Tibial nerve (tissue), 4 donors: ENCODE measurements at regions not wholly inside any gene's neighbourhood (a gene's known extent, or its start where the extent isn't known, plus 50 kb on each side); places are given as distances from the start of the nearest gene placed in this dataset.

Source experiments
- DNase-seq, 2 donors: peaks; one replicate each; pipeline ENCODE4 v3.0.0-alpha.2; 2019; ENCODE audit warnings: low spot score in 2 of 2
- H3K27ac ChIP-seq, 4 donors: fragments of 200-600 bp; sonication (generic) in 3 of 4; one replicate each; pipeline ENCODE4 v1.5.1; 2017 to 2019; ENCODE audit warnings: mild to moderate bottlenecking in 1 of 4
- H3K27me3 ChIP-seq, 2 donors: fragments of 200-600 bp; sonication (generic) in 1 of 2; one replicate each; pipeline versions ENCODE4 v1.5.1 to v1.6.0; 2017 to 2019
- H3K36me3 ChIP-seq, 3 donors: fragments of 200-600 bp; sonication (generic); one replicate each; pipeline ENCODE4 v1.5.1; 2018 to 2019
- H3K4me1 ChIP-seq, 4 donors: fragments of 200-600 bp; sonication (generic) in 3 of 4; one replicate each; pipeline ENCODE4 v1.5.1; 2017 to 2019
- H3K4me3 ChIP-seq, 4 donors: fragments of 200-600 bp; sonication (generic) in 3 of 4; one replicate each; pipeline ENCODE4 v1.5.1; 2017 to 2019; ENCODE audit warnings: mild to moderate bottlenecking in 1 of 4, moderate library complexity in 1 of 4
- H3K9me3 ChIP-seq, 4 donors: fragments of 200-600 bp; sonication (generic) in 3 of 4; one replicate each; pipeline ENCODE4 v1.5.1; 2017 to 2019
- CTCF ChIP-seq, 5 experiments: fragments of 200-600 bp in 3 of 5; fragments of 450-650 bp in 2 of 5; sonication (generic) in 3 of 5; IDR thresholded peaks; one replicate each; pipeline ENCODE4 v1.5.1; 2016 to 2019; ENCODE audit warnings: antibody characterized with exemption in 5 of 5, mild to moderate bottlenecking in 3 of 5, moderate library complexity in 2 of 5
- EP300 ChIP-seq, 2 donors: sonication (generic); formaldehyde crosslinking; IDR thresholded peaks; one replicate each; pipeline ENCODE4 v1.6.1; 2017; ENCODE audit warnings: antibody characterized with exemption in 2 of 2, mild to moderate bottlenecking in 1 of 2
- POLR2A ChIP-seq, 2 donors: fragments of 450-650 bp; IDR thresholded peaks; one replicate each; pipeline ENCODE4 v1.6.1; 2017; ENCODE audit warnings: antibody characterized with exemption in 2 of 2, mild to moderate bottlenecking in 2 of 2, moderate library complexity in 2 of 2
- WGBS, 2 donors: methylation state at CpG; one replicate each; pipeline ENCODE4 v1.1.5; 2018; 5-methylcytosine and 5-hydroxymethylcytosine counted together

- no peak for DNase-seq
- no peaks in the 10 kb centered on the region for H3K9me3 ChIP-seq
- peak overlapping the region in 2 of 4 donors; percentile 32 to 60 for H3K27ac ChIP-seq
- H3K27me3 ChIP-seq, result no peaks in the 10 kb centered on the region
- H3K4me3 ChIP-seq, result no peak overlapping the region
- peaks cover 0 to 27% (median 2%) of the 10 kb centered on the region in 4 donors for H3K4me1 ChIP-seq
- no peak for TF ChIP-seq CTCF (IDR thresholded peaks at IDR 0.05)
- TF ChIP-seq POLR2A (IDR thresholded peaks at IDR 0.05), result no peak
- no peak for TF ChIP-seq EP300 (IDR thresholded peaks at IDR 0.05)
- no peaks in the 10 kb centered on the region for H3K36me3 ChIP-seq
- 30 to 40% methylated on average over 4 to 5 of the region's 5 CpGs for WGBS, 2 donors
Observed at GRCh38 chr5:17000291-17000939, 64.3 kb upstream of the MYO10 start.

GRCh38 chr5:17001428-17001827, 65.3 kb upstream of the MYO10 start:
- Histone ChIP-seq H3K36me3 (no peaks in the 10 kb centered on the region), H3K4me1 (peaks cover 0 to 28% (median 2%) of the 10 kb centered on the region in 4 donors), H3K4me3 (no peak overlapping the region), H3K9me3 (no peaks in the 10 kb centered on the region), H3K27me3 (no peaks in the 10 kb centered on the region), H3K27ac (no peak overlapping the region)
- TF ChIP-seq POLR2A (IDR thresholded peaks at IDR 0.05) (no peak), CTCF (IDR thresholded peaks at IDR 0.05) (no peak), EP300 (IDR thresholded peaks at IDR 0.05) (no peak)
- DNase-seq, result no peak
- 82 to 85% methylated on average over 3 of the region's 3 CpGs for WGBS, 2 donors

GRCh38 chr5:17004441-17005106, 68.5 kb upstream of the MYO10 start:
- H3K27ac ChIP-seq, result peak overlapping the region in 1 of 4 donors; percentile 76
- H3K9me3 ChIP-seq, result no peaks in the 10 kb centered on the region
- H3K36me3 ChIP-seq, result no peaks in the 10 kb centered on the region
- 27 to 40% methylated on average over 13 of the region's 13 CpGs for WGBS, 2 donors
- H3K4me3 ChIP-seq, result peak overlapping the region in 1 of 4 donors; percentile 5
- TF ChIP-seq CTCF (IDR thresholded peaks at IDR 0.05) (no peak), POLR2A (IDR thresholded peaks at IDR 0.05) (no peak), EP300 (IDR thresholded peaks at IDR 0.05) (no peak)
- no peak for DNase-seq
- no peaks in the 10 kb centered on the region for H3K27me3 ChIP-seq
- H3K4me1 ChIP-seq, result peaks cover 0 to 28% (median 2%) of the 10 kb centered on the region in 4 donors

- Histone ChIP-seq H3K27ac (peak overlapping the region in 1 of 4 donors; percentile 76), H3K9me3 (no peaks in the 10 kb centered on the region), H3K36me3 (no peaks in the 10 kb centered on the region), H3K27me3 (no peaks in the 10 kb centered on the region), H3K4me1 (peaks cover 0 to 24% (median 2%) of the 10 kb centered on the region in 4 donors), H3K4me3 (peak overlapping the region in 1 of 4 donors; percentile 5)
- TF ChIP-seq EP300 (IDR thresholded peaks at IDR 0.05) (no peak), CTCF (IDR thresholded peaks at IDR 0.05) (no peak), POLR2A (IDR thresholded peaks at IDR 0.05) (no peak)
- WGBS, 2 donors, result 49 to 53% methylated on average over 10 of the region's 10 CpGs
- DNase-seq, result no peak
Observed at GRCh38 chr5:17005107-17005828, 69.2 kb upstream of the MYO10 start.

GRCh38 chr5:17012289-17012688, 76.2 kb upstream of the MYO10 start:
- Histone ChIP-seq H3K4me1 (no peaks in the 10 kb centered on the region), H3K4me3 (no peak overlapping the region), H3K9me3 (no peaks in the 10 kb centered on the region), H3K27me3 (no peaks in the 10 kb centered on the region), H3K36me3 (no peaks in the 10 kb centered on the region), H3K27ac (no peak overlapping the region)
- TF ChIP-seq POLR2A (IDR thresholded peaks at IDR 0.05), result no peak
- no peak for TF ChIP-seq EP300 (IDR thresholded peaks at IDR 0.05)
- no peak for TF ChIP-seq CTCF (IDR thresholded peaks at IDR 0.05)
- no peak for DNase-seq
- WGBS, 2 donors, result 84 to 93% methylated on average over 3 of the region's 3 CpGs
